Keratinocyte (primary cell): ENCODE measurements at regions not wholly inside any gene's neighbourhood (a gene's known extent, or its start where the extent isn't known, plus 50 kb on each side); places are given as distances from the start of the nearest gene placed in this dataset.
"Not testable (repeated sequence)": the region's sequence is repeated elsewhere in the genome, so short reads cannot be mapped to it uniquely, and the experiment has no call there.

Source experiments
- DNase-seq: peaks from one replicate; pipeline ENCODE4 v3.0.0-alpha.2; 2011; ENCODE audit warnings: low read depth, missing footprints, low spot score
- FAIRE-seq: peaks from 2 replicates; lab custom pipeline; 2011; peaks lifted over from hg19 to GRCh38; lab: Jason Lieb, UNC
- H2AFZ ChIP-seq: 2 replicates; pipeline ENCODE4 v1.6.0; 2012; ENCODE audit warnings: low read length, control low read depth, inconsistent platforms; ENCODE audit not compliant: control insufficient read depth
- H3K27ac ChIP-seq: 2 replicates; pipeline ENCODE4 v1.5.1; 2011; ENCODE audit warnings: low read length; ENCODE audit not compliant: control insufficient read depth, insufficient read depth
- H3K27me3 ChIP-seq: 3 replicates; pipeline ENCODE4 v1.6.0; 2011; ENCODE audit warnings: low read length; ENCODE audit not compliant: control insufficient read depth, insufficient read depth; ENCODE audit errors: extremely low read depth
- H3K36me3 ChIP-seq, 2 experiments: 2 replicates in 1 of 2; 3 replicates in 1 of 2; pipeline ENCODE4 v1.5.1; 2011; ENCODE audit warnings: low read length in 2 of 2, mild to moderate bottlenecking in 1 of 2; ENCODE audit not compliant: control insufficient read depth in 2 of 2, insufficient read depth in 2 of 2; ENCODE audit errors: extremely low read depth in 1 of 2
- H3K4me1 ChIP-seq: 3 replicates; pipeline ENCODE4 v1.5.1; 2011; ENCODE audit warnings: low read length; ENCODE audit not compliant: control insufficient read depth, insufficient read depth; ENCODE audit errors: extremely low read depth
- H3K4me2 ChIP-seq: 3 replicates; pipeline ENCODE4 v1.6.0; 2011; ENCODE audit warnings: low read depth, low read length; ENCODE audit not compliant: control insufficient read depth, insufficient read depth; ENCODE audit errors: extremely low read depth
- H3K4me3 ChIP-seq, 3 experiments: fragments of 200-600 bp in 1 of 3; sonication (generic) in 1 of 3; 2 replicates in 2 of 3; 3 replicates in 1 of 3; pipeline ENCODE4 v1.5.1; 2011 to 2016; ENCODE audit warnings: low read length in 3 of 3, mild to moderate bottlenecking in 3 of 3, control low read depth in 2 of 3, inconsistent platforms in 1 of 3, low read depth in 1 of 3, mixed read lengths in 1 of 3, mixed run types in 1 of 3, moderate library complexity in 1 of 3; ENCODE audit not compliant: control insufficient read depth in 2 of 3, insufficient read depth in 2 of 3; ENCODE audit errors: extremely low read depth in 1 of 3
- H3K79me2 ChIP-seq: 2 replicates; pipeline ENCODE4 v1.6.0; 2012; ENCODE audit warnings: low read length; ENCODE audit not compliant: control insufficient read depth, insufficient read depth
- H3K9ac ChIP-seq: 3 replicates; pipeline ENCODE4 v1.6.0; 2011; ENCODE audit warnings: low read length; ENCODE audit not compliant: control insufficient read depth, insufficient read depth; ENCODE audit errors: extremely low read depth
- H3K9me1 ChIP-seq: 3 replicates; pipeline ENCODE4 v1.6.0; 2011; ENCODE audit warnings: low read length; ENCODE audit not compliant: control insufficient read depth, insufficient read depth; ENCODE audit errors: extremely low read depth
- H3K9me3 ChIP-seq: 2 replicates; pipeline ENCODE4 v1.5.1; 2012; ENCODE audit warnings: low read depth, low read length; ENCODE audit not compliant: control insufficient read depth
- H4K20me1 ChIP-seq: 3 replicates; pipeline ENCODE4 v1.6.0; 2011; ENCODE audit warnings: low read length; ENCODE audit not compliant: control insufficient read depth, insufficient read depth; ENCODE audit errors: extremely low read depth
- dilution Hi-C: fragments of 300-500 bp; cut with MboI; formaldehyde crosslinking; loops from one replicate; pipeline ENCODE4 v1.7.0; 2020; ENCODE audit warnings: low sequenced_read_pairs; ENCODE audit not compliant: extremely low pct_ligation_motif_present

DNA sequence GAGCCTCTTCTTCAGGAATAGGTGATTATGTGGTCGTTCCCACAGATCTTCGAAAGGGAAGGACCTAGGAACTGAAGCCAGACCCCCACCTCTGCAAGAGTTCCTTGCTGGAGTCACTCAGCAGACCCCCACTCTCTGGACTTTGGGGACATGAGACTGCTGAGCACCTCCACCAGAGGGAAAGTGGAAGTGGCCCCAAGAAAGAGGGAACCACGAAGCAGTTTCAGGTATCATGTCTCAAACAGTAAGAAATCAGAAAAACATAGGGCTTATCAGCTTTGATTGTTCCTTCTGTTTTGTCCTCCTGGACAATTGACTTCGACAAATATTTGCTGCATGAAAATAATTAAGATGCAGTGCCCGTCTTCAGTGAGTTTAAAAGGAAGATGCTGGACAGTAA is 98.9 kb downstream of the CDRT15L2 start:
- H4K20me1 ChIP-seq, H3K9me3 ChIP-seq, H3K36me3 ChIP-seq, FAIRE-seq, H3K79me2 ChIP-seq, H3K4me2 ChIP-seq, H3K9me1 ChIP-seq, H3K27ac ChIP-seq, H3K27me3 ChIP-seq, H2AFZ ChIP-seq, H3K4me3 ChIP-seq, H3K4me1 ChIP-seq, DNase-seq, H3K9ac ChIP-seq, dilution Hi-C loops: not testable (repeated sequence)

DNA sequence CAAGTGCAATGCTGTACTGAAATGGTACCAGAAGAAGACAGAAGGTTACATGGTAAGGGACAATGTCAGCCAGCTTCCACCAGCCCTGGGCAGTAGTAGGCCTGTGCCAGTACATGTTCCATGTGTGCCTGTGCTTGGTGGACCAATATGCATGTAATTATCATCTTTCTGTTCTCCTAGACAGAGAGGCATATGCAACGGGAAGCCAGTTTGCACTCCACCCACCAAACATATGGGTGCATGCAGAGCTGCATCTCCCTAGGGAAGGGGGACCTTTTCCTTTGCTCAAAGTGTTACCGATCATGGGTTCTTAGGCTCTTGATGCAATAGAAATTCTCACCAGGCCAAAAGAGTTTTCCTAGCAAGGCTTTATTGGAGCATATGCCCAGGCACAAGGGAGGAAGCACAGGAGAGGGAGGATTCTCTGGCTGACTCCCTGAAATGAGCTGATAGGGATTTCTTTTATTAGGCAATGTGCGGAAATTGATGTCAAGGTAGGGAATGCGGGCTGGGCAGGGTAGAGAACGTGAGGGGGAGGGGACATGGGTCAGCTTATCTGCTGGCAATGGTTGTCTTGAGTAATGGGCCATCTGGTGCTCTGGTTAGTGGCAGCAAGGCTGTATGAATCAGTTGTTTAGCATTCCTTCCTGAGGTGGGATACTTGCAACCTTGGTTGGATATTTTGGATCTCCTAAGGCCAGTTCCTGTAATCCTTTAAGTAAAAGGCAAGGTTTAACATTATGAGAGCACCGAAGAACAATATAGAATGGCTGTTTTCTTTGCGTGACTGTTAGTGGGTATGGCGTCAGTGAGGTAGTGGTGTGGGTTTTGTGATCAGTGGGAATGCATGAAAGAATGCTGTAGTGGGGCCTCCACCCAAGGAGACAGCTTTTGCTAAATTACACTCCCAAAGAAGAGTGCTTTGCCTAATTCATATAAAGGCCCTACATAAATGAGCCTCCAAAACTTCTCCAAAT is 102.5 kb downstream of the CDRT15L2 start:
- H3K4me2 ChIP-seq, H3K9me1 ChIP-seq, FAIRE-seq, H3K9me3 ChIP-seq, dilution Hi-C loops, H3K9ac ChIP-seq, H3K27me3 ChIP-seq, H3K79me2 ChIP-seq, H3K4me1 ChIP-seq, H2AFZ ChIP-seq, H3K27ac ChIP-seq, H3K4me3 ChIP-seq, DNase-seq, H4K20me1 ChIP-seq, H3K36me3 ChIP-seq: not testable (repeated sequence)

DNA sequence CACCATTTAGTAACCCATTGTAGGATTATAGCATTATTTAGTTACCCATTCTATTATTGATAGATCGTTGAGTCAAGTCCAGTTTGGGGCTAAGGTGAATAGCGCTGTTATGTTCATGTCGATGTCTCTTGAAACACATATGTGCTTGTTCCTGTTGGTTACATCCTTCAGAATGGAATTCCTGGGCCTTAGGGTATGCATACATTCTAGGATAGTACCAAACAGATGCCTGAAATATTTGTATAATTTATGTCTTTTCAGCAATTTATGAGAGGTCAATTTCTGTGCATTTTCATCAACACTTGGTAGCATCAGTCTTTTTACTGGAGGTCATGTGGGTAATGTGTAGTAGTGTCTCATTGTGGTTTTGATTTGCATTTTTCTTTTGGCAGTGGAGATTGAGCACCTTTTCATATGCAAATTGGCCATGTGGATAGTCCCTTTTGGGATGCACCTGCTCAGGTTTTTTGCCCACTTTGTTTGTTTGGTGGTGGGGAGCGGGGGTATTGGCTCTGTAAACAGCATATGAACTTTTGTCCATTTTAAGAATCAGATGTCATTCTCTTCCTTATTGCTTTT is 104.2 kb downstream of the CDRT15L2 start:
- FAIRE-seq, H3K4me2 ChIP-seq, H3K27me3 ChIP-seq, H3K4me1 ChIP-seq, H3K9ac ChIP-seq, H3K9me3 ChIP-seq, dilution Hi-C loops, H3K36me3 ChIP-seq, H3K27ac ChIP-seq, H4K20me1 ChIP-seq, H3K9me1 ChIP-seq, H3K4me3 ChIP-seq, H2AFZ ChIP-seq, H3K79me2 ChIP-seq, DNase-seq: not testable (repeated sequence)

DNA sequence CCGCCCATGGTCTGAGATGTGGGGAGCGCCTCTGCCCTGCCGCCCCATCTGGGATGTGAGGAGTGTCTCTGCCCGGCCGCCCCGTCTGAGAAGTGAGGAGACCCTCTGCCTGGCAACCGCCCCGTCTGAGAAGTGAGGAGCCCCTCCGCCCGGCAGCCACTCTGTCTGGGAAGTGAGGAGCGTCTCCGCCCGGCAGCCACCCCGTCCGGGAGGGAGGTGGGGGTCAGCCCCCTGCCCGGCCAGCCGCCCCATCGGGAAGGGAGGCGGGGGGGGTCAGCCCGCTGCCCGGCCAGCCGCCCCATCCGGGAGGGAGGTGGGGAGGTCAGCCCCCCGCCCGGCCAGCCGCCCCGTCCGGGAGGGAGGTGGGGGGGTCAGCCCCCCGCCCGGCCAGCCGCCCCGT is 105.5 kb downstream of the CDRT15L2 start:
- H3K27ac ChIP-seq, H3K9me1 ChIP-seq, H3K9ac ChIP-seq, H3K4me3 ChIP-seq, H3K79me2 ChIP-seq, H3K4me1 ChIP-seq, H3K4me2 ChIP-seq, H3K9me3 ChIP-seq, H3K36me3 ChIP-seq, DNase-seq, dilution Hi-C loops, H2AFZ ChIP-seq, H4K20me1 ChIP-seq, H3K27me3 ChIP-seq, FAIRE-seq: not testable (repeated sequence)

DNA sequence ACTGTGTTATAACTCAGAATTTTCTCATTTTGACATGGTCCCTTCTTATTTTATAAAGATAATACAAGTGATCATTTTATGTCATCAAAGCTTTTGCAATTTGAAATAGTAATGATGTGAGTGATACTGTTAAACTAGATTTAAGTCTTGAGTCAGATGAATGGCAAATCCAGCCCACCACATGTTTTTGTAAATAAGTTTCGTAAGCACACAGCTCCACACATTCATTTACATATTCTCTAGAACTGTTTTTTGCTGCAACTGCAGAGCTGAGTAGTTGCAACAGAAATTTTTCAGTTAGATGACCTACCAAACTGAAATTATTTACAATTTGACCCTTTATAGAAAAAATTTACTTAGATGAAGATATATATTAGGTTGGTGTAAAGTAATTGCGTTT is 108.1 kb downstream of the CDRT15L2 start:
- H3K79me2 ChIP-seq, H3K4me3 ChIP-seq, H3K9ac ChIP-seq, H3K36me3 ChIP-seq, H3K27ac ChIP-seq, H3K4me2 ChIP-seq, H3K9me3 ChIP-seq, dilution Hi-C loops, H3K4me1 ChIP-seq, H4K20me1 ChIP-seq, DNase-seq, FAIRE-seq, H2AFZ ChIP-seq, H3K9me1 ChIP-seq, H3K27me3 ChIP-seq: not testable (repeated sequence)
